ENCODE measurements at regions not wholly inside any gene's neighbourhood (a gene's known extent, or its start where the extent isn't known, plus 50 kb on each side); places are given as distances from the start of the nearest gene placed in this dataset.

- Histone ChIP-seq H3K36me3 (ENCODE audit: control insufficient read depth, insufficient read depth, low read length) (no peaks in the 10 kb centered on the region; the same call in 1 of the 2 replicates), H3K9me3 (no peaks in the 10 kb centered on the region), H3K27me3 (replicated peaks; ENCODE audit: control insufficient read depth, insufficient read depth, low read length) (no peaks in the 10 kb centered on the region), H3K4me1 (no peaks in the 10 kb centered on the region), H3K4me3 (ENCODE audit: low read depth, low read length) (no peak overlapping the region)
- Mint-ChIP-seq H3K4me3 (ENCODE audit: unreplicated experiment) (no peak overlapping the region), H3K27me3 (ENCODE audit: insufficient read depth, unreplicated experiment) (peaks cover 7% of the 10 kb centered on the region), H3K36me3 (ENCODE audit: insufficient read depth, unreplicated experiment) (no peaks in the 10 kb centered on the region), H3K27ac (ENCODE audit: unreplicated experiment) (no peak overlapping the region), H3K4me1 (ENCODE audit: low read depth, unreplicated experiment) (no peaks in the 10 kb centered on the region), H3K9me3 (ENCODE audit: unreplicated experiment) (no peaks in the 10 kb centered on the region)
- intact Hi-C loops (cut with micrococcal nuclease; ENCODE audit: unreplicated experiment) = no loop called here
- TF ChIP-seq CTCF (IDR thresholded peaks at IDR 0.05; ENCODE audit: insufficient read depth in 1 of 2, low read depth in 1 of 2, low read length in 1 of 2, severe bottlenecking in 1 of 2, unreplicated experiment in 1 of 2) = no peak
- DNase-seq = no peak
- ChIA-PET CTCF (no interaction called here), POLR2A (no interaction called here)
- no TSS peak for BruUV-seq (replicated peaks)
Measured at GRCh38 chr10:8993864-8994263, 939.4 kb downstream of the GATA3 start.

- TF ChIP-seq CTCF (IDR thresholded peaks at IDR 0.05; ENCODE audit: insufficient read depth in 1 of 2, low read depth in 1 of 2, low read length in 1 of 2, severe bottlenecking in 1 of 2, unreplicated experiment in 1 of 2) = no peak
- no peak overlapping the region for H3K4me3 ChIP-seq (ENCODE audit: low read depth, low read length)
- no TSS peak for BruUV-seq (replicated peaks)
- Mint-ChIP-seq H3K36me3 (ENCODE audit: insufficient read depth, unreplicated experiment) (no peaks in the 10 kb centered on the region), H3K9me3 (ENCODE audit: unreplicated experiment) (no peaks in the 10 kb centered on the region), H3K27ac (ENCODE audit: unreplicated experiment) (no peak overlapping the region), H3K27me3 (ENCODE audit: insufficient read depth, unreplicated experiment) (peaks cover 7% of the 10 kb centered on the region), H3K4me1 (ENCODE audit: low read depth, unreplicated experiment) (no peaks in the 10 kb centered on the region), H3K4me3 (ENCODE audit: unreplicated experiment) (no peak overlapping the region)
- ChIA-PET POLR2A (no interaction called here), CTCF (no interaction called here)
- H3K36me3 ChIP-seq (ENCODE audit: control insufficient read depth, insufficient read depth, low read length) = no peaks in the 10 kb centered on the region; the same call in 1 of the 2 replicates
- no peaks in the 10 kb centered on the region for H3K9me3 ChIP-seq
- no peak for DNase-seq
- intact Hi-C loops (cut with micrococcal nuclease; ENCODE audit: unreplicated experiment) = no loop called here
- no peaks in the 10 kb centered on the region for H3K27me3 ChIP-seq (replicated peaks; ENCODE audit: control insufficient read depth, insufficient read depth, low read length)
- H3K4me1 ChIP-seq = no peaks in the 10 kb centered on the region
Measured at GRCh38 chr10:8998751-8999150, 944.3 kb downstream of the GATA3 start.

GRCh38 chr10:9003122-9003521 is 948.6 kb downstream of the GATA3 start:
- no peak for TF ChIP-seq CTCF (IDR thresholded peaks at IDR 0.05; ENCODE audit: insufficient read depth in 1 of 2, low read depth in 1 of 2, low read length in 1 of 2, severe bottlenecking in 1 of 2, unreplicated experiment in 1 of 2)
- POLR2A ChIA-PET = no interaction called here
- no peak overlapping the region for H3K4me3 Mint-ChIP-seq (ENCODE audit: unreplicated experiment)
- BruUV-seq (replicated peaks) = no TSS peak
- H3K36me3 Mint-ChIP-seq (ENCODE audit: insufficient read depth, unreplicated experiment) = no peaks in the 10 kb centered on the region
- peaks cover 5% of the 10 kb centered on the region for H3K27me3 Mint-ChIP-seq (ENCODE audit: insufficient read depth, unreplicated experiment)
- Histone ChIP-seq H3K9me3 (no peaks in the 10 kb centered on the region), H3K27me3 (replicated peaks; ENCODE audit: control insufficient read depth, insufficient read depth, low read length) (no peaks in the 10 kb centered on the region), H3K4me1 (no peaks in the 10 kb centered on the region), H3K4me3 (ENCODE audit: low read depth, low read length) (no peak overlapping the region), H3K36me3 (ENCODE audit: control insufficient read depth, insufficient read depth, low read length) (no peaks in the 10 kb centered on the region; the same call in 1 of the 2 replicates)
- no peak overlapping the region for H3K27ac Mint-ChIP-seq (ENCODE audit: unreplicated experiment)
- no peaks in the 10 kb centered on the region for H3K9me3 Mint-ChIP-seq (ENCODE audit: unreplicated experiment)
- CTCF ChIA-PET = no interaction called here
- DNase-seq = no peak
- intact Hi-C loops (cut with micrococcal nuclease; ENCODE audit: unreplicated experiment) = no loop called here
- H3K4me1 Mint-ChIP-seq (ENCODE audit: low read depth, unreplicated experiment) = no peaks in the 10 kb centered on the region
